Psoas muscle (tissue), 7 donors: ENCODE measurements at regions not wholly inside any gene's neighbourhood (a gene's known extent, or its start where the extent isn't known, plus 50 kb on each side); places are given as distances from the start of the nearest gene placed in this dataset.

Experiments used
- ATAC-seq, 4 donors: fragments of 200-7000 bp; cut with Tn5 transposase; one replicate each; pipeline ENCODE4 v1.9.1; 2020; ENCODE audit warnings: moderate library complexity in 3 of 4, mild to moderate bottlenecking in 2 of 4
- DNase-seq, 2 donors: peaks; one replicate each; pipeline ENCODE4 v3.0.0-alpha.2; 2020
- H3K27ac ChIP-seq: fragments of 200-600 bp; one replicate; pipeline ENCODE4 v1.8.0; 2022
- H3K27me3 ChIP-seq, 3 donors: fragments of 200-600 bp in 1 of 3; one replicate each; pipeline versions ENCODE4 v1.6.1 to v1.8.0; 2013 to 2022; ENCODE audit warnings: low read length in 2 of 3, mild to moderate bottlenecking in 2 of 3, moderate library complexity in 1 of 3; ENCODE audit not compliant: insufficient read depth in 3 of 3
- H3K36me3 ChIP-seq, 2 donors: fragments of 200-600 bp in 1 of 2; one replicate each; pipeline versions ENCODE4 v1.6.1 to v1.8.0; 2013 to 2022; ENCODE audit warnings: low read depth in 1 of 2, mild to moderate bottlenecking in 1 of 2, moderate library complexity in 1 of 2; ENCODE audit not compliant: insufficient read depth in 1 of 2
- H3K4me1 ChIP-seq: fragments of 200-600 bp; one replicate; pipeline ENCODE4 v1.8.0; 2022
- H3K4me3 ChIP-seq: fragments of 200-600 bp; one replicate; pipeline ENCODE4 v1.8.0; 2022; ENCODE audit warnings: mild to moderate bottlenecking
- H3K9me3 ChIP-seq: fragments of 200-600 bp; one replicate; pipeline ENCODE4 v1.8.0; 2022
- WGBS, 3 donors: extraction: QIAGEN DNeasy Blood & Tissue Kit; methylation state at CpG; one replicate each; pipeline versions ENCODE4 v1.1.6 to v1.1.7; 2013; 5-methylcytosine and 5-hydroxymethylcytosine counted together
- intact Hi-C, 2 donors: fragments of 100-400 bp; cut with DNase I; formaldehyde crosslinking; loops; one replicate each; pipeline versions ENCODE4 v1.11.0 to v1.14.2; 2022
- TF ChIP-seq, protein P1 (sequence below): fragments of 200-600 bp; IDR thresholded peaks from one replicate; pipeline ENCODE4 v1.8.0; 2022; ENCODE audit warnings: antibody characterized with exemption
- donor health status: healthy with polysubstance abuse.
- donor health status: DM: no; HTN: no; CAD: no; lungs with moderate emphysema.
- donor health status: Bipolar disorder and iron deficiency.
- donor health status: healthy.
- donor health status: DM: yes; HTN: yes; CAD: no.
- donor health status: DM: no; HTN: no; CAD: no.
- donor health status: DM: yes; HTN: yes; CAD: no.

DNA sequence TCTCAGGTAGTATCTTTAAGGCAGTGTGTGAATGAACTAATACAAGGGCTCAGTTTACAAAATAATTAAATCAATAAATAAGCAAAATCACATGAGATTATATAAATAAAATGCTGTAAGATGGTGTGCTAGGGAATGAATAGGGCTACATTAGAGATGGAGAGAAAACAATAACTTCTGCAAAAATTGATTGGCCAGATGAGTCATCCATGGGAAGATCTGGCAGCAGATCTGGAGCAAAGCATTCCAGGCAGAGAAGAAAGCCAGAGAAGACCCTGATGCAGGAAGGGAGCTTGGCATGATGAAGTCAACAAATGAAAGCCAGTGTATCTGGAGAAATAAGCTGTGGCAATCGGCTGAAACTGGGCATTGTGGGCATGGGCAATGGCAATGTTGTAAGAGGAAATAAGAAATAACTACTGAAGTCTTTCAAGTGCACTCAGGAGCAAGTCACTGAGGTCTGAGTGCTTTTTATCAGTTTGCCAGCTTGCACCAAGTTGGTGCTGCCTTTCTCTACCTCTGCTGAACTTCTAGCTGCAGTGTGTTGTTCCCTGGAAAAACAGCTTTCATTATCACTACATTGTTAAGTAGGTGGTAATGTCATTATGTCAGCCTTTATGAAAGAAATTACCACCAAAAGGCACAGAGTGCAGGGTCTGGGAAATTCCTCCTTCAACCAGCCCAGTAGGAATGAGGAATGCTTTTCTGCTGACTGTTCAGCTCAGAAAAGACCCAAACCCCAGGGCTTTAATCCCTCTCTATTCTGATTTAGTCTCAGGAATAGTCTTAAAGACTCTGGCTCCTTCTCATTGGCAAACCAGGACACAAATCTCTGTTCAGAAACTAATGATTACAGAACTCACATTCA lies 231.6 kb downstream of the HTR1B start:
- Histone ChIP-seq H3K27me3 (no peaks in the 10 kb centered on the region), H3K4me3 (no peak overlapping the region), H3K36me3 (no peaks in the 10 kb centered on the region), H3K27ac (no peak overlapping the region), H3K9me3 (no peaks in the 10 kb centered on the region), H3K4me1 (no peaks in the 10 kb centered on the region)
- whole genome bisulfite sequencing, 3 donors, result 43 to 74% (median 62%) methylated on average over 1 of the region's 1 CpG
- DNase-seq, result no peak
- intact Hi-C loops, result no loop called here
- ATAC-seq, result no peak
- TF ChIP-seq, protein P1, sequence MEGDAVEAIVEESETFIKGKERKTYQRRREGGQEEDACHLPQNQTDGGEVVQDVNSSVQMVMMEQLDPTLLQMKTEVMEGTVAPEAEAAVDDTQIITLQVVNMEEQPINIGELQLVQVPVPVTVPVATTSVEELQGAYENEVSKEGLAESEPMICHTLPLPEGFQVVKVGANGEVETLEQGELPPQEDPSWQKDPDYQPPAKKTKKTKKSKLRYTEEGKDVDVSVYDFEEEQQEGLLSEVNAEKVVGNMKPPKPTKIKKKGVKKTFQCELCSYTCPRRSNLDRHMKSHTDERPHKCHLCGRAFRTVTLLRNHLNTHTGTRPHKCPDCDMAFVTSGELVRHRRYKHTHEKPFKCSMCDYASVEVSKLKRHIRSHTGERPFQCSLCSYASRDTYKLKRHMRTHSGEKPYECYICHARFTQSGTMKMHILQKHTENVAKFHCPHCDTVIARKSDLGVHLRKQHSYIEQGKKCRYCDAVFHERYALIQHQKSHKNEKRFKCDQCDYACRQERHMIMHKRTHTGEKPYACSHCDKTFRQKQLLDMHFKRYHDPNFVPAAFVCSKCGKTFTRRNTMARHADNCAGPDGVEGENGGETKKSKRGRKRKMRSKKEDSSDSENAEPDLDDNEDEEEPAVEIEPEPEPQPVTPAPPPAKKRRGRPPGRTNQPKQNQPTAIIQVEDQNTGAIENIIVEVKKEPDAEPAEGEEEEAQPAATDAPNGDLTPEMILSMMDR, result no peak

DNA sequence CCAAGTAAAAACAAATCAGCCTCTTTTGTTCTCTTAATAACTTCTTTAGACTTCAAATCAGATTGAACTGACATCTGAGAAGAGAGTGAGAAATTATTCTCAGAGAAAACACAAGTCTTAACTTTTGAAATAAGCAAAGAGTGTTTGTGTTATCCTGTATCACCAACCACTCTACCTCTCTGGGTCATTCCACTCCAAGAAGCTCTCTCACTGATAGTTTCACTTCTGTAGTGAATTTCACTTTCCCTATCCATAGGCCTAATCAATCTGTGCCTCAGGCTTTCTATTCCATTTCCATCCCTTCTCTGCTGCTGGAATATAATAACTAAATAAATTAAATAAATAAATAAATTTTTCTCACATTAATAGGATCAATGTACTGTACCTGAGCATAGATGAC lies 235.0 kb downstream of the HTR1B start:
- no peaks in the 10 kb centered on the region for H3K9me3 ChIP-seq
- TF ChIP-seq, protein P1, result no peak
- ATAC-seq, result no peak
- H3K4me1 ChIP-seq, result no peaks in the 10 kb centered on the region
- H3K27me3 ChIP-seq, result no peaks in the 10 kb centered on the region
- no peak for DNase-seq
- H3K27ac ChIP-seq, result no peak overlapping the region
- no peak overlapping the region for H3K4me3 ChIP-seq
- no peaks in the 10 kb centered on the region for H3K36me3 ChIP-seq
- intact Hi-C loops, result no loop called here

DNA sequence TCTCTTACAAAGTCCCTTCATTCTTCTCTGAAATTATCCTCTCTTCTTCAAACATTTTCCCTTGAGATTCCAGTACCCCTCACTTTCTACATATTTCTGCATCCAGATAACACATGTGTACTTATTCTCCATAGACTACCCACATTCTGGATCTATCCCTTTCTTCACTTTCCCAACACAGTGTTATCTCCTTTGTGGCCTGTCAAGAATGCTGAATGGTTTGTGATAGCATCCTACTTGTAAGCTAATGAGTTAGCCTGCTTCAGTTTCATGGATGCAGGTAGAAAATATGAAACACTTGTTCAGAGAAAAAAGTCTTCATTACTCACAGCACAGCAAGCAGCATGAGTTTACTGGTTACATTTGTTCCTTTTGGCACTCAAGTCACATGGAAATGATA lies 245.4 kb downstream of the HTR1B start:
- H3K27ac ChIP-seq, result no peak overlapping the region
- H3K4me1 ChIP-seq, result no peaks in the 10 kb centered on the region
- TF ChIP-seq, protein P1, result no peak
- no peaks in the 10 kb centered on the region for H3K27me3 ChIP-seq
- no peak overlapping the region for H3K4me3 ChIP-seq
- H3K36me3 ChIP-seq, result no peaks in the 10 kb centered on the region
- H3K9me3 ChIP-seq, result peaks cover 7% of the 10 kb centered on the region
- ATAC-seq, result no peak
- no peak for DNase-seq
- intact Hi-C loops, result no loop called here

DNA sequence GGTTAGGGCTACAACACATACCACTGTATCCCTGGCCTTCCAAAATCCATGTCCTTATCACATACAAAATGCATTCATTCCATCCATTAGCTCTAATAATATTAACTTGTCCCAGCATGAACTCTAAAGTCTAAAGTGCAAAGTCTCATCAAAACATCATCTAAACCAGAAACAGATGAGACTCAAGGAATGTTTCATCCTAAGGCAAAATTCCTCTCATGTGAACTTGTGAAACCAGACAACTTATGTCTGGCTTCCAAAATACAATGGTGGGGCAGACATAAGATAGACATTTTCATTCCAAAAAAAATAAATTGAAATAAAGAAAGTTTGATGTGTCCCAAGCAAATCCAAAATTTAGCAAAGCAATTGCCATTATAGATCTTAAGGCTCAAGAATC lies 257.4 kb downstream of the HTR1B start:
- TF ChIP-seq, protein P1, result no peak
- no peaks in the 10 kb centered on the region for H3K36me3 ChIP-seq
- intact Hi-C loops, result no loop called here
- H3K27me3 ChIP-seq, result no peaks in the 10 kb centered on the region
- H3K4me1 ChIP-seq, result no peaks in the 10 kb centered on the region
- ATAC-seq (no peak), DNase-seq (no peak)
- H3K4me3 ChIP-seq, result no peak overlapping the region
- H3K9me3 ChIP-seq, result no peaks in the 10 kb centered on the region
- H3K27ac ChIP-seq, result no peak overlapping the region

DNA sequence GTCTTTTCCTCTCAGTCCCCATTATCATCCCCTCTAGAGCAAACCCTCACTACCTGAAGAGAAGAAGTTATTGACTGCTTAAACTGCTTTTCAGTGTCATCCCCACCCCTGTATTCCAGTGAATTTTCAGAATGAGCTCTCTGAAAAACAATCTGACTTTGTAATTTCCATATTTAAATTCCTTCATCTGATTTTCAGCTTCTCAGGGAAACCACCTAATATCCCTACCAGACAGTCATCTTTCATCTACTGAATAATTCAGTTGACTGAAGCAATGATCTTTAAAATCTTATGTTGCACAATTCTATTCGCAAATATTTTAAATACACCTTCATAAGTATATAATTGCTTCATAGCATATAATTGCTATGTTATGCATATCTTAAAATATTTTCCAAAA lies 258.7 kb downstream of the HTR1B start:
- intact Hi-C loops, result no loop called here
- TF ChIP-seq, protein P1, result no peak
- Histone ChIP-seq H3K27me3 (no peaks in the 10 kb centered on the region), H3K27ac (no peak overlapping the region), H3K4me3 (no peak overlapping the region), H3K4me1 (no peaks in the 10 kb centered on the region), H3K36me3 (no peaks in the 10 kb centered on the region), H3K9me3 (no peaks in the 10 kb centered on the region)
- ATAC-seq (no peak), DNase-seq (no peak)
- 89 to 96% (median 94%) methylated on average over 1 of the region's 1 CpG for WGBS, 3 donors
